ENCODE measurements at regions not wholly inside any gene's neighbourhood (a gene's known extent, or its start where the extent isn't known, plus 50 kb on each side); places are given as distances from the start of the nearest gene placed in this dataset.

- no CpG with 5 or more reads among the region's 12 CpGs for WGBS (ENCODE audit: insufficient coverage, insufficient read length)
- Histone ChIP-seq H3K9me3 (ENCODE audit: control insufficient read depth, insufficient read depth, low read length) (no peaks in the 10 kb centered on the region), H3K27ac (ENCODE audit: low read length) (no peak overlapping the region), H3K4me1 (ENCODE audit: control insufficient read depth, insufficient read depth, low read length) (no peaks in the 10 kb centered on the region), H3K4me3 (ENCODE audit: low read length) (no peak overlapping the region), H3K36me3 (ENCODE audit: control insufficient read depth, insufficient read depth, low read length) (no peaks in the 10 kb centered on the region), H3K27me3 (ENCODE audit: control insufficient read depth, insufficient read depth, low read length) (no peaks in the 10 kb centered on the region)
- DNase-seq (ENCODE audit: low read depth, low spot score), result peak; percentile 33
These were observed 76.9 kb upstream of the HTR4 start for GRCh38 chr5:148730942-148731898.

- Histone ChIP-seq H3K27ac (ENCODE audit: low read length) (no peak overlapping the region), H3K4me3 (ENCODE audit: low read length) (no peak overlapping the region), H3K27me3 (ENCODE audit: control insufficient read depth, insufficient read depth, low read length) (no peaks in the 10 kb centered on the region), H3K9me3 (ENCODE audit: control insufficient read depth, insufficient read depth, low read length) (no peaks in the 10 kb centered on the region), H3K36me3 (ENCODE audit: control insufficient read depth, insufficient read depth, low read length) (no peaks in the 10 kb centered on the region), H3K4me1 (ENCODE audit: control insufficient read depth, insufficient read depth, low read length) (no peaks in the 10 kb centered on the region)
- WGBS (ENCODE audit: insufficient coverage, insufficient read length), result no CpG with 5 or more reads among the region's 3 CpGs
- no peak for DNase-seq (ENCODE audit: low read depth, low spot score)
These were observed 78.4 kb upstream of the HTR4 start for GRCh38 chr5:148732692-148733091.

GRCh38 chr5:148733601-148734438, 79.5 kb upstream of the HTR4 start:
- Histone ChIP-seq H3K9me3 (ENCODE audit: control insufficient read depth, insufficient read depth, low read length) (no peaks in the 10 kb centered on the region), H3K4me3 (ENCODE audit: low read length) (no peak overlapping the region), H3K27ac (ENCODE audit: low read length) (no peak overlapping the region), H3K27me3 (ENCODE audit: control insufficient read depth, insufficient read depth, low read length) (no peaks in the 10 kb centered on the region), H3K36me3 (ENCODE audit: control insufficient read depth, insufficient read depth, low read length) (no peaks in the 10 kb centered on the region), H3K4me1 (ENCODE audit: control insufficient read depth, insufficient read depth, low read length) (no peaks in the 10 kb centered on the region)
- no peak for DNase-seq (ENCODE audit: low read depth, low spot score)
- WGBS (ENCODE audit: insufficient coverage, insufficient read length), result 100% methylated on average over 1 of the region's 11 CpGs

- Histone ChIP-seq H3K27me3 (ENCODE audit: control insufficient read depth, insufficient read depth, low read length) (no peaks in the 10 kb centered on the region), H3K4me1 (ENCODE audit: control insufficient read depth, insufficient read depth, low read length) (no peaks in the 10 kb centered on the region), H3K27ac (ENCODE audit: low read length) (no peak overlapping the region), H3K36me3 (ENCODE audit: control insufficient read depth, insufficient read depth, low read length) (no peaks in the 10 kb centered on the region), H3K4me3 (ENCODE audit: low read length) (no peak overlapping the region), H3K9me3 (ENCODE audit: control insufficient read depth, insufficient read depth, low read length) (no peaks in the 10 kb centered on the region)
- no peak for DNase-seq (ENCODE audit: low read depth, low spot score)
These were observed 80.2 kb upstream of the HTR4 start for GRCh38 chr5:148734518-148734917.

- no peak for DNase-seq (ENCODE audit: low read depth, low spot score)
- no peaks in the 10 kb centered on the region for H3K36me3 ChIP-seq (ENCODE audit: control insufficient read depth, insufficient read depth, low read length)
- no peaks in the 10 kb centered on the region for H3K27me3 ChIP-seq (ENCODE audit: control insufficient read depth, insufficient read depth, low read length)
- WGBS (ENCODE audit: insufficient coverage, insufficient read length), result no CpG with 5 or more reads among the region's 2 CpGs
- H3K27ac ChIP-seq (ENCODE audit: low read length), result no peak overlapping the region
- H3K4me3 ChIP-seq (ENCODE audit: low read length), result no peak overlapping the region
- no peaks in the 10 kb centered on the region for H3K4me1 ChIP-seq (ENCODE audit: control insufficient read depth, insufficient read depth, low read length)
- no peaks in the 10 kb centered on the region for H3K9me3 ChIP-seq (ENCODE audit: control insufficient read depth, insufficient read depth, low read length)
These were observed 81.0 kb upstream of the HTR4 start for GRCh38 chr5:148735301-148735835.

- no peak for DNase-seq (ENCODE audit: low read depth, low spot score)
- no peaks in the 10 kb centered on the region for H3K36me3 ChIP-seq (ENCODE audit: control insufficient read depth, insufficient read depth, low read length)
- H3K27ac ChIP-seq (ENCODE audit: low read length), result no peak overlapping the region
- no peaks in the 10 kb centered on the region for H3K9me3 ChIP-seq (ENCODE audit: control insufficient read depth, insufficient read depth, low read length)
- no peaks in the 10 kb centered on the region for H3K27me3 ChIP-seq (ENCODE audit: control insufficient read depth, insufficient read depth, low read length)
- H3K4me3 ChIP-seq (ENCODE audit: low read length), result no peak overlapping the region
- no CpG with 5 or more reads among the region's 5 CpGs for WGBS (ENCODE audit: insufficient coverage, insufficient read length)
- H3K4me1 ChIP-seq (ENCODE audit: control insufficient read depth, insufficient read depth, low read length), result no peaks in the 10 kb centered on the region
These were observed 84.7 kb upstream of the HTR4 start for GRCh38 chr5:148739023-148739422.

GRCh38 chr5:148739524-148739923, 85.2 kb upstream of the HTR4 start:
- H3K36me3 ChIP-seq (ENCODE audit: control insufficient read depth, insufficient read depth, low read length), result no peaks in the 10 kb centered on the region
- no peaks in the 10 kb centered on the region for H3K9me3 ChIP-seq (ENCODE audit: control insufficient read depth, insufficient read depth, low read length)
- WGBS (ENCODE audit: insufficient coverage, insufficient read length), result no CpG with 5 or more reads among the region's 2 CpGs
- H3K4me3 ChIP-seq (ENCODE audit: low read length), result no peak overlapping the region
- H3K27ac ChIP-seq (ENCODE audit: low read length), result no peak overlapping the region
- no peaks in the 10 kb centered on the region for H3K27me3 ChIP-seq (ENCODE audit: control insufficient read depth, insufficient read depth, low read length)
- no peaks in the 10 kb centered on the region for H3K4me1 ChIP-seq (ENCODE audit: control insufficient read depth, insufficient read depth, low read length)
- no peak for DNase-seq (ENCODE audit: low read depth, low spot score)

GRCh38 chr5:148740079-148740858, 85.9 kb upstream of the HTR4 start:
- Histone ChIP-seq H3K4me3 (ENCODE audit: low read length) (no peak overlapping the region), H3K4me1 (ENCODE audit: control insufficient read depth, insufficient read depth, low read length) (no peaks in the 10 kb centered on the region), H3K27ac (ENCODE audit: low read length) (no peak overlapping the region), H3K27me3 (ENCODE audit: control insufficient read depth, insufficient read depth, low read length) (no peaks in the 10 kb centered on the region), H3K9me3 (ENCODE audit: control insufficient read depth, insufficient read depth, low read length) (no peaks in the 10 kb centered on the region), H3K36me3 (ENCODE audit: control insufficient read depth, insufficient read depth, low read length) (no peaks in the 10 kb centered on the region)
- no CpG with 5 or more reads among the region's 8 CpGs for WGBS (ENCODE audit: insufficient coverage, insufficient read length)
- DNase-seq (ENCODE audit: low read depth, low spot score), result no peak

- no CpG with 5 or more reads among the region's 9 CpGs for WGBS (ENCODE audit: insufficient coverage, insufficient read length)
- Histone ChIP-seq H3K36me3 (ENCODE audit: control insufficient read depth, insufficient read depth, low read length) (no peaks in the 10 kb centered on the region), H3K9me3 (ENCODE audit: control insufficient read depth, insufficient read depth, low read length) (no peaks in the 10 kb centered on the region), H3K27me3 (ENCODE audit: control insufficient read depth, insufficient read depth, low read length) (no peaks in the 10 kb centered on the region), H3K4me3 (ENCODE audit: low read length) (no peak overlapping the region), H3K27ac (ENCODE audit: low read length) (no peak overlapping the region), H3K4me1 (ENCODE audit: control insufficient read depth, insufficient read depth, low read length) (no peaks in the 10 kb centered on the region)
- no peak for DNase-seq (ENCODE audit: low read depth, low spot score)
These were observed 85.3 kb upstream of the ADRB2 start for GRCh38 chr5:148740966-148741742.

All from iPS DF 6.9 (cell line).